WTC11 (cell line): ENCODE measurements at regions not wholly inside any gene's neighbourhood (a gene's known extent, or its start where the extent isn't known, plus 50 kb on each side); places are given as distances from the start of the nearest gene placed in this dataset.

ENCODE experiments used
- ATAC-seq: fragments of 200-7000 bp; cut with Tn5 transposase; 2 replicates; pipeline ENCODE4 v1.10.0; 2021; ENCODE audit warnings: mild to moderate bottlenecking, moderate library complexity
- CTCF ChIA-PET: fragments of 300-600 bp; sonication (Branson Sonifier 250); formaldehyde crosslinking; loops from one replicate; lab custom pipeline; 2021; ENCODE audit warnings: antibody characterized with exemption; lab: Charles Lee
- POLR2A ChIA-PET: fragments of 350-600 bp; sonication (Branson Sonifier 250); formaldehyde crosslinking; loops from one replicate; lab custom pipeline; 2021; ENCODE audit warnings: antibody characterized with exemption; lab: Charles Lee
- DNase-seq: peaks from one replicate; pipeline ENCODE4 v3.0.0; 2021; ENCODE audit warnings: low spot score
- H3K27ac Mint-ChIP-seq: 2 replicates; pipeline ENCODE4 v1.8.0; 2021; ENCODE audit warnings: mixed read lengths
- H3K27me3 Mint-ChIP-seq: 2 replicates; pipeline ENCODE4 v1.8.0; 2021; ENCODE audit warnings: low read depth, mild to moderate bottlenecking, moderate library complexity, mixed read lengths
- H3K36me3 Mint-ChIP-seq: 2 replicates; pipeline ENCODE4 v1.8.0; 2021; ENCODE audit warnings: mixed read lengths
- H3K4me1 Mint-ChIP-seq: 2 replicates; pipeline ENCODE4 v1.8.0; 2022; ENCODE audit warnings: mixed read lengths
- H3K4me3 Mint-ChIP-seq: 2 replicates; pipeline ENCODE4 v1.8.0; 2021; ENCODE audit warnings: mild to moderate bottlenecking, moderate library complexity, mixed read lengths
- H3K9me3 Mint-ChIP-seq: 2 replicates; pipeline ENCODE4 v1.8.0; 2021; ENCODE audit warnings: mixed read lengths
- CREM ChIP-seq: sonication (generic); formaldehyde crosslinking; IDR thresholded peaks from 2 replicates; pipeline ENCODE4 v1.8.1; 2022; ENCODE audit warnings: mild to moderate bottlenecking, missing genetic modification reagents, moderate library complexity
- FOXP1 ChIP-seq: sonication (generic); formaldehyde crosslinking; IDR thresholded peaks from 2 replicates; pipeline ENCODE4 v1.8.0; 2022; ENCODE audit warnings: missing genetic modification reagents, mild to moderate bottlenecking, moderate library complexity, borderline replicate concordance
- GTF2I ChIP-seq: fragments of 250-450 bp; sonication (Bioruptor Pico); conservative IDR thresholded peaks from 2 replicates; pipeline ENCODE4 v1.4.0; 2021; ENCODE audit warnings: mild to moderate bottlenecking
- NR1H2 ChIP-seq: sonication (generic); formaldehyde crosslinking; IDR thresholded peaks from 2 replicates; pipeline ENCODE4 v1.9.0; 2021; ENCODE audit warnings: mild to moderate bottlenecking, moderate library complexity, missing genetic modification reagents
- PRRX2 ChIP-seq: fragments of 250-450 bp; sonication (Bioruptor Pico); IDR thresholded peaks from 2 replicates; pipeline ENCODE4 v1.8.0; 2021; ENCODE audit warnings: mild to moderate bottlenecking
- RELA ChIP-seq: sonication (generic); formaldehyde crosslinking; IDR thresholded peaks from 2 replicates; pipeline ENCODE4 v1.8.1; 2022; ENCODE audit warnings: missing genetic modification reagents, mild to moderate bottlenecking, borderline replicate concordance
- TCF7 ChIP-seq: sonication (generic); formaldehyde crosslinking; IDR thresholded peaks from 2 replicates; pipeline ENCODE4 v1.8.0; 2022; ENCODE audit warnings: mild to moderate bottlenecking, low read depth, missing genetic modification reagents, moderate library complexity
- TP53 ChIP-seq: sonication (generic); formaldehyde crosslinking; IDR thresholded peaks from 2 replicates; pipeline ENCODE4 v1.8.1; 2023; ENCODE audit warnings: mild to moderate bottlenecking, missing genetic modification reagents
- ZNF121 ChIP-seq: sonication (generic); formaldehyde crosslinking; IDR thresholded peaks from 2 replicates; pipeline ENCODE4 v1.8.0; 2023; ENCODE audit warnings: missing genetic modification reagents
- ZNF138 ChIP-seq: sonication (generic); formaldehyde crosslinking; conservative IDR thresholded peaks from 2 replicates; pipeline ENCODE4 v1.8.1; 2022; ENCODE audit warnings: mild to moderate bottlenecking, moderate library complexity, missing genetic modification reagents
- ZNF423 ChIP-seq: fragments of 250-450 bp; sonication (Bioruptor Pico); IDR thresholded peaks from 2 replicates; pipeline ENCODE4 v2.1.2; 2022; ENCODE audit warnings: mild to moderate bottlenecking, moderate library complexity
- TF ChIP-seq, protein P1 (sequence below): sonication (generic); formaldehyde crosslinking; conservative IDR thresholded peaks from 2 replicates; pipeline ENCODE4 v1.8.1; 2022; ENCODE audit warnings: mild to moderate bottlenecking, missing genetic modification reagents
- TF ChIP-seq, protein P2 (sequence below): sonication (generic); formaldehyde crosslinking; conservative IDR thresholded peaks from 2 replicates; pipeline ENCODE4 v1.8.1; 2023; ENCODE audit warnings: mild to moderate bottlenecking, low read depth, missing genetic modification reagents, moderate library complexity
- TF ChIP-seq, protein P3 (sequence below): sonication (generic); formaldehyde crosslinking; IDR thresholded peaks from 2 replicates; pipeline ENCODE4 v1.8.0; 2022; ENCODE audit warnings: mild to moderate bottlenecking, missing genetic modification reagents
- TF ChIP-seq, protein P4 (sequence below): fragments of 250-450 bp; sonication (Bioruptor Pico); conservative IDR thresholded peaks from 2 replicates; pipeline ENCODE4 v1.9.0; 2021; ENCODE audit warnings: mild to moderate bottlenecking
- TF ChIP-seq, protein P5 (sequence below): sonication (generic); formaldehyde crosslinking; IDR thresholded peaks from 2 replicates; pipeline ENCODE4 v1.8.1; 2023; ENCODE audit warnings: mild to moderate bottlenecking, missing genetic modification reagents, borderline replicate concordance
- TF ChIP-seq, protein P6 (sequence below): fragments of 250-450 bp; sonication (Bioruptor Pico); IDR thresholded peaks from 2 replicates; pipeline ENCODE4 v1.9.0; 2021; ENCODE audit warnings: mild to moderate bottlenecking
- TF ChIP-seq, protein P7 (sequence below): sonication (generic); formaldehyde crosslinking; IDR thresholded peaks from 2 replicates; pipeline ENCODE4 v1.8.0; 2022; ENCODE audit warnings: missing genetic modification reagents

DNA sequence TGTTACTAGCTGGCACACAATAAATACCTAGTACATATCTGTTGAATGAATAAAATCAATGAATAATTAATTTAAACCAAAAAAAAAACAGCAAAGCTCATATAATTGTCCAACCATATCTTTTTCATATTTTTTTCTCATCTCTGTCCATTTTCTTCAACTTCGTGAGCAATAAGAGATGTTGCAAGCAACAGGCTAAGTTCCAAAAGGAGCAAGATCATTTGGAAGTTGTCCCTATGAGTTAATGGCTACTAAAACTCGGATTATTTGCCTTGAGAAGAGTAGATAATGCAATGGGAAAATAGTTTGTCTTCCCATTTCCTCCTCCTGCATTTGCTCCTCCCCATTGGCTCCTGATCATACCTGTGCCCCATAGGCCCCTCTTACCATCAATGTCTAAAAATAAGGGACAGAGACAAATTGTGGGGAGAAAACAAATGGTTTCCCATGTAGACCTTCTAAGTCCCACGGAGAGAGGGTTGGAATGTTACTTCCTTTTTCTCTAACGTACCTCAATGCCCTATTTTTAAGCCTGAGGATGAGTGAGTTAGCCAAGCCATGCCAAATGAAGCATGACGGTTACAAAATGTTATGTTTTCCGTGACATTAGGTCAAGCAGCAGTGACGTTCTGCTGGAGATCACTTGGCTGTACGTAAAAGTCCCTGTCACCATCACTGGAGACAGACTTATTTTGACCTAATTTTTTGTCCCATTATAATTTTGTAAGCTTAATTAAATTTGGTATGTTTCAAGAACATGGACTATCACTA, 217.3 kb upstream of the PREP start:
- ATAC-seq: no peak
- no peak overlapping the region for H3K27ac Mint-ChIP-seq
- TF ChIP-seq, protein P1, sequence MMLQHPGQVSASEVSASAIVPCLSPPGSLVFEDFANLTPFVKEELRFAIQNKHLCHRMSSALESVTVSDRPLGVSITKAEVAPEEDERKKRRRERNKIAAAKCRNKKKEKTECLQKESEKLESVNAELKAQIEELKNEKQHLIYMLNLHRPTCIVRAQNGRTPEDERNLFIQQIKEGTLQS (CRISPR knock-in tag): no peak
- TF ChIP-seq, protein P2, sequence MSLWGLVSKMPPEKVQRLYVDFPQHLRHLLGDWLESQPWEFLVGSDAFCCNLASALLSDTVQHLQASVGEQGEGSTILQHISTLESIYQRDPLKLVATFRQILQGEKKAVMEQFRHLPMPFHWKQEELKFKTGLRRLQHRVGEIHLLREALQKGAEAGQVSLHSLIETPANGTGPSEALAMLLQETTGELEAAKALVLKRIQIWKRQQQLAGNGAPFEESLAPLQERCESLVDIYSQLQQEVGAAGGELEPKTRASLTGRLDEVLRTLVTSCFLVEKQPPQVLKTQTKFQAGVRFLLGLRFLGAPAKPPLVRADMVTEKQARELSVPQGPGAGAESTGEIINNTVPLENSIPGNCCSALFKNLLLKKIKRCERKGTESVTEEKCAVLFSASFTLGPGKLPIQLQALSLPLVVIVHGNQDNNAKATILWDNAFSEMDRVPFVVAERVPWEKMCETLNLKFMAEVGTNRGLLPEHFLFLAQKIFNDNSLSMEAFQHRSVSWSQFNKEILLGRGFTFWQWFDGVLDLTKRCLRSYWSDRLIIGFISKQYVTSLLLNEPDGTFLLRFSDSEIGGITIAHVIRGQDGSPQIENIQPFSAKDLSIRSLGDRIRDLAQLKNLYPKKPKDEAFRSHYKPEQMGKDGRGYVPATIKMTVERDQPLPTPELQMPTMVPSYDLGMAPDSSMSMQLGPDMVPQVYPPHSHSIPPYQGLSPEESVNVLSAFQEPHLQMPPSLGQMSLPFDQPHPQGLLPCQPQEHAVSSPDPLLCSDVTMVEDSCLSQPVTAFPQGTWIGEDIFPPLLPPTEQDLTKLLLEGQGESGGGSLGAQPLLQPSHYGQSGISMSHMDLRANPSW (CRISPR knock-in tag): no peak
- TF ChIP-seq, protein P3, sequence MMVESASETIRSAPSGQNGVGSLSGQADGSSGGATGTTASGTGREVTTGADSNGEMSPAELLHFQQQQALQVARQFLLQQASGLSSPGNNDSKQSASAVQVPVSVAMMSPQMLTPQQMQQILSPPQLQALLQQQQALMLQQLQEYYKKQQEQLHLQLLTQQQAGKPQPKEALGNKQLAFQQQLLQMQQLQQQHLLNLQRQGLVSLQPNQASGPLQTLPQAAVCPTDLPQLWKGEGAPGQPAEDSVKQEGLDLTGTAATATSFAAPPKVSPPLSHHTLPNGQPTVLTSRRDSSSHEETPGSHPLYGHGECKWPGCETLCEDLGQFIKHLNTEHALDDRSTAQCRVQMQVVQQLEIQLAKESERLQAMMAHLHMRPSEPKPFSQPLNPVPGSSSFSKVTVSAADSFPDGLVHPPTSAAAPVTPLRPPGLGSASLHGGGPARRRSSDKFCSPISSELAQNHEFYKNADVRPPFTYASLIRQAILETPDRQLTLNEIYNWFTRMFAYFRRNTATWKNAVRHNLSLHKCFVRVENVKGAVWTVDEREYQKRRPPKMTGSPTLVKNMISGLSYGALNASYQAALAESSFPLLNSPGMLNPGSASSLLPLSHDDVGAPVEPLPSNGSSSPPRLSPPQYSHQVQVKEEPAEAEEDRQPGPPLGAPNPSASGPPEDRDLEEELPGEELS: no peak
- TF ChIP-seq ZNF121 (CRISPR knock-in tag) (no peak), FOXP1 (CRISPR knock-in tag) (no peak), NR1H2 (CRISPR knock-in tag) (no peak)
- TF ChIP-seq, protein P4, sequence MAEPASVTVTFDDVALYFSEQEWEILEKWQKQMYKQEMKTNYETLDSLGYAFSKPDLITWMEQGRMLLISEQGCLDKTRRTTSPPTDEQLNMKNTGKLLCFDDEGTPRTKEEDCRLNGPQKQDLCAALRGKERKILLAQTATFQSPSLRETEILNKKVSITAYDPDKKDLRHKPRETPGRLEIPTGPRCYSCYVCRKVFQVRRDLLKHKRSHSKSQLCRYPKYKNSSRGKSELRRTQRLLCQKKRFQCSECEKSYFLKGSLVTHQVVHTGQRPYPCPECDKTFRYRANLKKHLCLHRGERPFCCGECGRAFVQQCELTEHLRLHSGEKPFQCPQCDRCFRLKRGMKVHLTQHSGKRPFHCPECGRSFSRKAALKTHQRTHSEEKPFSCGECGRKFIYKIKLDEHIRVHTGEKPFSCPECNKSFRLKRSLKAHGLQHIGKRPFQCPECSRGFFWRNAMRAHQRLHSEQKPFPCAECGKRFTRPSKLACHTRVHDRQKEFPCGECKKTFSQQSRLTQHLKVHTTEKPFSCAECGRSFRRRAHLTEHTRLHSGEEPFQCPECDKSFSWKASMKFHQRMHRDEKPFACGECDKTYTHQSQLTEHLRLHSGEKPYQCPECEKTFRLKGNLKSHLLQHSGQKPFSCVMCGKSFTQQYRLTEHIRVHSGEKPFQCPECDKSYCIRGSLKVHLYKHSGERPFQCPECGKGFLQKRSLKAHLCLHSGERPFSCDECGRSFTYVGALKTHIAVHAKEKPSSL (CRISPR knock-in tag): no peak
- H3K27me3 Mint-ChIP-seq: no peaks in the 10 kb centered on the region
- ChIA-PET POLR2A (no interaction called here), CTCF (interaction anchor here (1.1 kb wide), 1 partner anchor 119 kb away, joined by 3 read pairs; no protein-coding TSS in a partner anchor)
- DNase-seq: no peak
- H3K9me3 Mint-ChIP-seq: peaks cover 10% of the 10 kb centered on the region
- no peak overlapping the region for H3K4me3 Mint-ChIP-seq
- H3K36me3 Mint-ChIP-seq: peaks cover 9% of the 10 kb centered on the region
- H3K4me1 Mint-ChIP-seq: no peaks in the 10 kb centered on the region

DNA sequence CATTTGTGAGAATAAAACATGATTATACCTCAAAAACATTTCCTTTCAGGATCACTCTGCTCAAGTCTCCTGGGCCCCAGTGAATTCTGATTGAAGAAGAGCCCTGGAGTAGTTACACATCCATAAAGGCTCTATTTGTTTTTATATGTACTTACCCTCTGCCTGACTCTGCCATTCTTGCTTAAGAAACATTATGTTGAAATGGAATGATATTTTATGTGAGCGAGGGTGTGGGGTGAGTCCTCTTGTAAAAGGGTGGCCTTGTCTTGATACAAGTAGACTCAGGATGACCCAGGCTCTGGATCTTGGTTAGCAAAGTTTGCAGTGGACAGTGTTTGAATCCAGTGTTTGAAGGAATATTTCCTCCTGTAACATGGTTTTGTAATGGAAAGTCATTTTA, 215.4 kb upstream of the PREP start:
- DNase-seq: no peak
- H3K36me3 Mint-ChIP-seq: peaks cover 19% of the 10 kb centered on the region
- peaks cover 22% of the 10 kb centered on the region for H3K9me3 Mint-ChIP-seq
- H3K4me3 Mint-ChIP-seq: no peak overlapping the region
- H3K27me3 Mint-ChIP-seq: no peaks in the 10 kb centered on the region
- H3K4me1 Mint-ChIP-seq: no peaks in the 10 kb centered on the region
- no peak overlapping the region for H3K27ac Mint-ChIP-seq
- ChIA-PET CTCF (interaction anchor here (0.6 kb wide), 1 partner anchor 187 kb away, joined by 3 read pairs; no protein-coding TSS in a partner anchor), POLR2A (no interaction called here)
- no peak for ATAC-seq
- TF ChIP-seq RELA (CRISPR knock-in tag) (no peak), TP53 (CRISPR knock-in tag) (no peak), ZNF138 (CRISPR knock-in tag) (no peak), TCF7 (no peak), GTF2I (CRISPR knock-in tag) (no peak), ZNF423 (CRISPR knock-in tag) (no peak), CREM (no peak), PRRX2 (CRISPR knock-in tag) (no peak)
- TF ChIP-seq, protein P5, sequence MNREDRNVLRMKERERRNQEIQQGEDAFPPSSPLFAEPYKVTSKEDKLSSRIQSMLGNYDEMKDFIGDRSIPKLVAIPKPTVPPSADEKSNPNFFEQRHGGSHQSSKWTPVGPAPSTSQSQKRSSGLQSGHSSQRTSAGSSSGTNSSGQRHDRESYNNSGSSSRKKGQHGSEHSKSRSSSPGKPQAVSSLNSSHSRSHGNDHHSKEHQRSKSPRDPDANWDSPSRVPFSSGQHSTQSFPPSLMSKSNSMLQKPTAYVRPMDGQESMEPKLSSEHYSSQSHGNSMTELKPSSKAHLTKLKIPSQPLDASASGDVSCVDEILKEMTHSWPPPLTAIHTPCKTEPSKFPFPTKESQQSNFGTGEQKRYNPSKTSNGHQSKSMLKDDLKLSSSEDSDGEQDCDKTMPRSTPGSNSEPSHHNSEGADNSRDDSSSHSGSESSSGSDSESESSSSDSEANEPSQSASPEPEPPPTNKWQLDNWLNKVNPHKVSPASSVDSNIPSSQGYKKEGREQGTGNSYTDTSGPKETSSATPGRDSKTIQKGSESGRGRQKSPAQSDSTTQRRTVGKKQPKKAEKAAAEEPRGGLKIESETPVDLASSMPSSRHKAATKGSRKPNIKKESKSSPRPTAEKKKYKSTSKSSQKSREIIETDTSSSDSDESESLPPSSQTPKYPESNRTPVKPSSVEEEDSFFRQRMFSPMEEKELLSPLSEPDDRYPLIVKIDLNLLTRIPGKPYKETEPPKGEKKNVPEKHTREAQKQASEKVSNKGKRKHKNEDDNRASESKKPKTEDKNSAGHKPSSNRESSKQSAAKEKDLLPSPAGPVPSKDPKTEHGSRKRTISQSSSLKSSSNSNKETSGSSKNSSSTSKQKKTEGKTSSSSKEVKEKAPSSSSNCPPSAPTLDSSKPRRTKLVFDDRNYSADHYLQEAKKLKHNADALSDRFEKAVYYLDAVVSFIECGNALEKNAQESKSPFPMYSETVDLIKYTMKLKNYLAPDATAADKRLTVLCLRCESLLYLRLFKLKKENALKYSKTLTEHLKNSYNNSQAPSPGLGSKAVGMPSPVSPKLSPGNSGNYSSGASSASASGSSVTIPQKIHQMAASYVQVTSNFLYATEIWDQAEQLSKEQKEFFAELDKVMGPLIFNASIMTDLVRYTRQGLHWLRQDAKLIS (CRISPR knock-in tag): no peak
- TF ChIP-seq, protein P6, sequence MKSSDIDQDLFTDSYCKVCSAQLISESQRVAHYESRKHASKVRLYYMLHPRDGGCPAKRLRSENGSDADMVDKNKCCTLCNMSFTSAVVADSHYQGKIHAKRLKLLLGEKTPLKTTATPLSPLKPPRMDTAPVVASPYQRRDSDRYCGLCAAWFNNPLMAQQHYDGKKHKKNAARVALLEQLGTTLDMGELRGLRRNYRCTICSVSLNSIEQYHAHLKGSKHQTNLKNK: no peak
- TF ChIP-seq, protein P7, sequence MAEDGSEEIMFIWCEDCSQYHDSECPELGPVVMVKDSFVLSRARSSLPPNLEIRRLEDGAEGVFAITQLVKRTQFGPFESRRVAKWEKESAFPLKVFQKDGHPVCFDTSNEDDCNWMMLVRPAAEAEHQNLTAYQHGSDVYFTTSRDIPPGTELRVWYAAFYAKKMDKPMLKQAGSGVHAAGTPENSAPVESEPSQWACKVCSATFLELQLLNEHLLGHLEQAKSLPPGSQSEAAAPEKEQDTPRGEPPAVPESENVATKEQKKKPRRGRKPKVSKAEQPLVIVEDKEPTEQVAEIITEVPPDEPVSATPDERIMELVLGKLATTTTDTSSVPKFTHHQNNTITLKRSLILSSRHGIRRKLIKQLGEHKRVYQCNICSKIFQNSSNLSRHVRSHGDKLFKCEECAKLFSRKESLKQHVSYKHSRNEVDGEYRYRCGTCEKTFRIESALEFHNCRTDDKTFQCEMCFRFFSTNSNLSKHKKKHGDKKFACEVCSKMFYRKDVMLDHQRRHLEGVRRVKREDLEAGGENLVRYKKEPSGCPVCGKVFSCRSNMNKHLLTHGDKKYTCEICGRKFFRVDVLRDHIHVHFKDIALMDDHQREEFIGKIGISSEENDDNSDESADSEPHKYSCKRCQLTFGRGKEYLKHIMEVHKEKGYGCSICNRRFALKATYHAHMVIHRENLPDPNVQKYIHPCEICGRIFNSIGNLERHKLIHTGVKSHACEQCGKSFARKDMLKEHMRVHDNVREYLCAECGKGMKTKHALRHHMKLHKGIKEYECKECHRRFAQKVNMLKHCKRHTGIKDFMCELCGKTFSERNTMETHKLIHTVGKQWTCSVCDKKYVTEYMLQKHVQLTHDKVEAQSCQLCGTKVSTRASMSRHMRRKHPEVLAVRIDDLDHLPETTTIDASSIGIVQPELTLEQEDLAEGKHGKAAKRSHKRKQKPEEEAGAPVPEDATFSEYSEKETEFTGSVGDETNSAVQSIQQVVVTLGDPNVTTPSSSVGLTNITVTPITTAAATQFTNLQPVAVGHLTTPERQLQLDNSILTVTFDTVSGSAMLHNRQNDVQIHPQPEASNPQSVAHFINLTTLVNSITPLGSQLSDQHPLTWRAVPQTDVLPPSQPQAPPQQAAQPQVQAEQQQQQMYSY (CRISPR knock-in tag): no peak
